Posterior cingulate gyrus (tissue), 11 donors: ENCODE measurements at regions not wholly inside any gene's neighbourhood (a gene's known extent, or its start where the extent isn't known, plus 50 kb on each side); places are given as distances from the start of the nearest gene placed in this dataset.
"Not testable (repeated sequence)": the region's sequence is repeated elsewhere in the genome, so short reads cannot be mapped to it uniquely, and the experiment has no call there.

Experiments used
- DNase-seq, 10 donors: peaks; one replicate each; pipeline versions ENCODE4 v3.0.0 to v3.0.0-alpha.2; 2020 to 2021; ENCODE audit warnings: mixed read lengths in 3 of 10
- intact Hi-C: fragments of 100-400 bp; cut with DNase I; formaldehyde crosslinking; loops from one replicate; pipeline ENCODE4 v1.15.1; 2023

- DNase-seq = no peak
- intact Hi-C loops = no loop called here
Observed at GRCh38 chr7:81206667-81207360, 288.0 kb upstream of the SEMA3C start.

- intact Hi-C loops = no loop called here
- DNase-seq = no peak
Observed at GRCh38 chr7:81206217-81206616, 287.4 kb upstream of the SEMA3C start.

GRCh38 chr7:81201188-81201587 is 282.3 kb upstream of the SEMA3C start:
- DNase-seq = no peak
- intact Hi-C loops = no loop called here

- no peak for DNase-seq
- intact Hi-C loops = no loop called here
Observed at GRCh38 chr7:81198766-81199165, 279.9 kb upstream of the SEMA3C start.

GRCh38 chr7:81197266-81197665 is 278.4 kb upstream of the SEMA3C start:
- intact Hi-C loops = no loop called here

GRCh38 chr7:81195033-81195432 is 276.2 kb upstream of the SEMA3C start:
- intact Hi-C loops = no loop called here
- no peak for DNase-seq

More at GRCh38 chr7:81197266-81197665, 278.4 kb upstream of the SEMA3C start:
- no peak for DNase-seq

- no peak for DNase-seq
- intact Hi-C loops = no loop called here
Observed at GRCh38 chr7:81190997-81191768, 272.3 kb upstream of the SEMA3C start.

- intact Hi-C loops = no loop called here
- no peak for DNase-seq
Observed at GRCh38 chr7:81187753-81188152, 268.9 kb upstream of the SEMA3C start.

- intact Hi-C loops = no loop called here
- DNase-seq = no peak
Observed at GRCh38 chr7:81186691-81187090, 267.8 kb upstream of the SEMA3C start.

GRCh38 chr7:81185072-81185471 is 266.2 kb upstream of the SEMA3C start:
- no peak for DNase-seq
- intact Hi-C loops = no loop called here

GRCh38 chr7:81183326-81183725 is 264.5 kb upstream of the SEMA3C start:
- intact Hi-C loops = no loop called here

GRCh38 chr7:81182056-81182455 is 263.2 kb upstream of the SEMA3C start:
- intact Hi-C loops = not testable (repeated sequence)
- peak in 1 of 10 donors; percentile 62 for DNase-seq

More at GRCh38 chr7:81183326-81183725, 264.5 kb upstream of the SEMA3C start:
- DNase-seq = no peak

GRCh38 chr7:81181066-81181465 is 262.2 kb upstream of the SEMA3C start:
- intact Hi-C loops = no loop called here
- DNase-seq = no peak

- no peak for DNase-seq
- intact Hi-C loops = no loop called here
Observed at GRCh38 chr7:81180573-81180972, 261.7 kb upstream of the SEMA3C start.

- intact Hi-C loops = no loop called here
- DNase-seq = no peak
Observed at GRCh38 chr7:81175275-81175940, 256.6 kb upstream of the SEMA3C start.

GRCh38 chr7:81173766-81174281 is 255.0 kb upstream of the SEMA3C start:
- no peak for DNase-seq
- intact Hi-C loops = no loop called here

- DNase-seq = no peak
- intact Hi-C loops = no loop called here
Observed at GRCh38 chr7:81170291-81170690, 251.4 kb upstream of the SEMA3C start.

GRCh38 chr7:81167934-81168333 is 249.1 kb upstream of the SEMA3C start:
- no peak for DNase-seq
- intact Hi-C loops = no loop called here

- DNase-seq = no peak
- intact Hi-C loops = no loop called here
Observed at GRCh38 chr7:81165070-81165469, 246.2 kb upstream of the SEMA3C start.

GRCh38 chr7:81162771-81163525 is 244.1 kb upstream of the SEMA3C start:
- intact Hi-C loops = no loop called here
- DNase-seq = no peak

GRCh38 chr7:81162234-81162633 is 243.4 kb upstream of the SEMA3C start:
- intact Hi-C loops = no loop called here
- no peak for DNase-seq
